Inflammatory macrophage (primary cell): ENCODE measurements at regions not wholly inside any gene's neighbourhood (a gene's known extent, or its start where the extent isn't known, plus 50 kb on each side); places are given as distances from the start of the nearest gene placed in this dataset.
"Not testable (repeated sequence)": the region's sequence is repeated elsewhere in the genome, so short reads cannot be mapped to it uniquely, and the experiment has no call there.

Experiments
- DNase-seq, 2 donors: peaks; one replicate each; pipeline ENCODE4 v3.0.0-alpha.2; 2020 to 2022

DNA sequence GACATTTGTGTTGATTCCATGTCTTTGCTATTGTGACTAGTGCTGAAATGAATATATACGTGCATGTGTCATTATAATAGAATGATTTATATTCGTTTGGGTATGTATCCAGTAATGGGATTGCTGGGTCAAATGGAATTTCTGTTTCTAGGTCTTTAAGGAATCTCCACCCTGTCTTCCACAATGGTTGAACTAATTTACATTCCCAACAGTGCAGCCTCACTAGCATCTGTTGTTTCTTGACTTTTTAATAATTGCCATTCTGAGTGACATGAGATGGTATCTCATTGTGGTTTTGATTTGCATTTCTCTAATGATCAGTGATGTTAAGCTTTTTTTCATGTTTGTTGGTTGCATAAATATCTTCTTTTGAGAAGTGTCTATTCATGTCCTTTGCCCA lies 291.2 kb downstream of the FAT4 start:
- DNase-seq, result not testable (repeated sequence)

DNA sequence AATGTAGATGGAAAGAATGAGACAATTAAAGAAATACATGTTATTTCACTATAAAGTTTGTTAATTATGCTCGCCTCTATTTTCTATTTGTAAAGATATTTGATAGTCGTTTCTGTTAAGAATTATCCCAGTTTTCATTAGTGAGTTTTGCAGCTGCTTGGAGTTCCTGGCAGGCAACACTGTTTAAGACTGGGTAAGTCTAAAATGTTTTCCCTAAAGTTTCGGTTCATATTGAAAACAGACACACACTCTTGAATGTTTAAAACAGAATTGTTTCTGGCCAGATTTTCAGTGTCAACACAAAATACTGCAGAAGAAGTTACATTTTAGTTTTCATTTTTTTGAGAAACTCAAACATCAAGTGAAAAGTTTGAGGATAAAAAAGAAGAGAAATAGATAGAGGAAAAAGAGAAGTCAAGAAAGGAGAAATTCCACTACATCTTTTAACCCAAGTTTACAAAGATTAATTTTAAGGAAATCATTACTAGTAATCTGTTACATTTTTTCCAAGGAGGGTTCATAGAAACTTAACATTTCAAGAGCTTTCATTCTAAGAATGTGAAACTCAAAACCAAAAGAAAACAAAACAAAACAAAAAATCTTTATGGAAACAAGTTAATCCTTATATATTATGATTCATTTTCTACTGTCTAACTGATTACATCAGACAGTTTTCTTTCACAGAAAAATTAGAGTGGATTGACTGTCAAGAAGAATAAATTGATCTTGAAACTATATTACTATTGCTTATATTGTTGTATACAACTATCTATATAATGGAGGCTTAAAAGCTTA lies 305.5 kb downstream of the FAT4 start:
- DNase-seq, result no peak

DNA sequence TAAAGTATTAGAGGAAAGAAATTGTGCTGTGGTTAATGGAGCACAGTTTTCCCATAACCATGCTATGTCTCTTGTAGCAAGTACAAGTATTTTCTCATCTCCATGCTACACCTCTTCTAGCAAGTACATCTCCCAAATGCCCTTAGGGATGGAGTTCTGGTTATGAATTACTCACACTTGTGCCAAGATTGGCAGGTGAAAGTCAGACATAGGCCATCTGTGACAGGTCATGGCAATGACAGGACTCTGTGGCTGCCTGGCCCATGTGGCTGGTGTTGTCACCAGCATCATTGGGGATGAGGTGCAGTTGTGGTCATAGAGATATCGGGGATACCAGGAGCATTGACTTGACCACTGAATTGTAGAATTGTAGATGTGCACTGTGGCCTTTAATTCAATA lies 310.2 kb downstream of the FAT4 start:
- no peak for DNase-seq

DNA sequence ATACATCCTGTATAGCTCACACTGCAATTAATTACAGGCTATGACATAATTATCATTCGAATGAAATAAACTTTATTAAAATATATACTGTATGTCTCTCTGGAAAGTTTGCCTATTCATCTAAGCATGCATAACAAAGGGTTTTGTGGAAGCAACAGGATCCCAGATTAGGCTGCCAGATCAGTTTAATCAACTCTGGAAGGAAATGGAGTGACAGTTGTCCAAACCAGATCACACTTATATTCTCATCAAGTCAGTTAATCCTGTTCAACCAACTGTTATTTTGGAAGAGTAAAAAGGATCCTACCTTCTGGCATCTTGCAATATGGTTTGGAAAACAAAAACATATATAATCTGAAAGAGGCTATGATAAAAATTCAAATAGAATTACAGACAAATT lies 312.2 kb downstream of the FAT4 start:
- DNase-seq, result no peak

DNA sequence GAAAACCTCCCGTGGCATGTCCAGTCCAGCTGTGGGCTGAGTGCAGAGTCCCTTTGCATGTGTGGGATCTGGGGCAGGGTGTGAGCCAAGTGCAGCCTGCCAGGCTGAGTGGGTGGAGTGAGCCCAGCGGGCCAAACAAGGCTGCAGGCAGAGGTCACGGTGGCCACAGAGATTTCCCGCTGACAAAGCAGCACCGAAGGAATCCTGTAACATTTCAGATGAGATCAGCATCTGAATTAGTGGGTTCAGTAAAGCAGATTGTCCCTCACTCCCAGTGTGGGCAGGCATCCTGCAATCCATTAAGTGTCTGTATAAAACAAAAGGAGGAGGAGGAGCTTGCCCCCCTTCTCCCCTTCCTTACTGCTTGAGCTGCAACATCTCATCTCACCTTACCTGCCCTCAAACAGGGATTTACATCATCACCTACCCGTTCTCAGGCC lies 324.4 kb downstream of the FAT4 start:
- DNase-seq, result no peak

DNA sequence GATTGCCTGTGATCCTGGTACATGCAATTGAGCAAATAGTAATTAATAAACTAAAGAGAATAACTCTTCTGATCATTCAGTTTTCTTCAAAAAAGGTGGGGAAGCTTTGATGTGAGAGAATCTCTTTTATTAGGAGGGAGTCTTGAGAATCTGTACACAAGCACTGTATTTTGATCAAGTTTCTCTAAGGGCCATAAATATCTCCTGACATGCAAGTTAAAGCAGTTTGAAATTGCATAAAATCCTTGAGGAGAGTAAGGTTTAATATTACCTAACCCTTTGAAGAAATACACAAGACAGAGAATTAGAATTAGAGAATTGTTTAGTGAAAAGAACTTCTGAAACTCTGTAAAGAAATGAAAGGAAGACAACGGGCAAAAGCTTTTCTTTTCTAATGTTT lies 326.9 kb downstream of the FAT4 start:
- no peak for DNase-seq

DNA sequence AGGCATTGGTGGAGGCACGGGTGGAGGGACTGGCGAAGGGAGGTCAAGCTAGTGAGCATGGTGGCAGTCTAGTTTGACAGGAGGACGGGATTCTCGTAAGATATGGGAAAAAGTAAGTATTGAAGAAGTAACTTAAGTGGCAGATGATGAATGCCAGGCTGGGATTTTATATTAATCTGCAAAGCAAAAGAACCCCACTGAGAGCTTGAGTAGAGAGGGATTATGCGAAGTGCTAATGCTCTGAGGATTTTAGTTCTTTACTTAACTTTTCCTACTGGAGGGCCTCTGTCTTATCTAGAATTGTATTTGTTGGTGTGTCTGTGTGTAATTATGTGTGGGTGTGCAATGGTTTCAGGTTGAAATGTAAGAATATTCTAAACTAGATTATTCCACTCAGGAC lies 327.9 kb downstream of the FAT4 start:
- no peak for DNase-seq

DNA sequence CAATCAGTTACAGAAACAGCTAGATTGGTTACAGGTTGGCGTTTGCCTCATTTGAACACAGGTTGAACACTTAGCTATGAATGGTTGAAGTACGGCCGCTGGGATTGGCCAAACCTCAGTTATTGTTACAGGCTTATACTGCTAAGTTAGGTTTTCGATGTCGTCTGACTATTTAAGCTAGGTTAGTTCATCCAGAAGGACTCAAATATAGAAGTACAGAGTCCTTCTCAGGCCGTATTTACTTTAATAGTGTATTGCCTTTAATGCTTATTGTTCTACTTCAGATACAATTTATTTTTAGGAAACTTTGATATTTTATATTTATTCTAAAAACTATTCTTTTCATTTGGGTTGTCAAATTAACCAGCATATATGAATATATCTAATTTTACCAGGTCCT lies 334.7 kb downstream of the FAT4 start:
- no peak for DNase-seq

DNA sequence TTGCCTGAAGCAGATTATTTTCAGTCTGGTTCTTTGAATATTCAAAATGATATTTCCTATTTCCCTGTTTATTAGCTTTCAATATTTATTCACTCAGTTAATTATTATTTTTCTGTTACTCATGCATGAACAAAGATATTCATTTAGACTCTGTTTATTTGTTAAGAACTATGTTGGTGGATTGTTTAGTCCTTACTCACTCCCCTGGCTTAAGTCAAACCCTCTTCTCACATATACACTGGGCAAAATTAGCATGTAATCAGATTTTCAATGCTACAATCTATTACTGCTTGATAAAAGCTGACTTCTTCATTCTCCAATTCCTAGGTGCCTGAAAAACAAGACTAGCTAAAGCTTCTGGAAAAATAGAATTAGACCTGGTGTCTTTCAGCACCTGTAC lies 335.8 kb downstream of the FAT4 start:
- no peak for DNase-seq

DNA sequence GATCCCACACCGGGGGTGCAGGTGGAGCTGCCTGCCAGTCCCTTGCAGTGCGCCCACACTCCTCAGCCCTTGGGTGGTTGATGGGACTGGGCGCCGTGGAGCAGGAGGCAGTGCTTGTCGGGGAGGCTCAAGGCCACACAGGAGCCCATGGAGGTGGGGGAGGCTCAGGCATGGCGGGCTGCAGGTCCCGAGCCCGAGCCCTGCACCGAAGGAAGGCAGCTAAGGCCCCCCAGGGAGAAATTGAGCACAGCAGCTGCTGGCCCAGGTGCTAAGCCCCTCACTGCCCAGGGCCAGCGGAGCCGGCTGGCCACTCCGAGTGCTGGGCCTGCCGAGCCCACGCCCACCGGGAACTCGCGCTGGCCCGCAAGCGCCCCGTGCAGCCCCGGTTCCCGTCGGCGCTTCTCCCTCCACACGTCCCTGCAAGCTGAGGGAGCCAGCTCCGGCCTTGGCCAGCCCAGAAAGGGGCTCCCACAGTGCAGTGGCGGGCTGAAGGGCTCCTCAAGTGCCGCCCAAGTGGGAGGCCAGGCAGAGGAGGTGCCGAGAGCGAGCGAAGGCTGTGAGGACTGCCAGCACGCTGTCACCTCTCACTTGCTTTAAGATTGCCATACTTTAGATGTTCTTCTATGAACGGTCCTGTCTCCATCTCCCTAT lies 337.1 kb downstream of the FAT4 start:
- not testable (repeated sequence) for DNase-seq

DNA sequence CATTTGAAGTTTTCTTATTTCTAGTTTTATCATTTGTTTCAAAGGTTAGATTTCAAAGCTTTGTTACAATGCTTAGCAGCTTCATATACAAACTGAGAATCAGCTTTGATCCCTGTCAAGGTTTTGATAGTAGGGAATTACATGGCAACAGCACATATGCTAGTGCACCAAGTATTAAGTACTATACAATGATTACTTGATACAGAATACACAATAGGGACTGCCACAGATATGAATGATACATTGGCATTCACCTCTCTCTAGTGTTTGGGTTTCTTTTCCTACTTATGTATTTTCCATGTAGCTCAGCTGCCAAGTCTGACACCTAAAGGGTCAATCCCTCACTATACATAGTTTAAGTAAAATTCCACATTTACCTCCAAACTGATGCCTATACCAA lies 344.0 kb downstream of the FAT4 start:
- no peak for DNase-seq

DNA sequence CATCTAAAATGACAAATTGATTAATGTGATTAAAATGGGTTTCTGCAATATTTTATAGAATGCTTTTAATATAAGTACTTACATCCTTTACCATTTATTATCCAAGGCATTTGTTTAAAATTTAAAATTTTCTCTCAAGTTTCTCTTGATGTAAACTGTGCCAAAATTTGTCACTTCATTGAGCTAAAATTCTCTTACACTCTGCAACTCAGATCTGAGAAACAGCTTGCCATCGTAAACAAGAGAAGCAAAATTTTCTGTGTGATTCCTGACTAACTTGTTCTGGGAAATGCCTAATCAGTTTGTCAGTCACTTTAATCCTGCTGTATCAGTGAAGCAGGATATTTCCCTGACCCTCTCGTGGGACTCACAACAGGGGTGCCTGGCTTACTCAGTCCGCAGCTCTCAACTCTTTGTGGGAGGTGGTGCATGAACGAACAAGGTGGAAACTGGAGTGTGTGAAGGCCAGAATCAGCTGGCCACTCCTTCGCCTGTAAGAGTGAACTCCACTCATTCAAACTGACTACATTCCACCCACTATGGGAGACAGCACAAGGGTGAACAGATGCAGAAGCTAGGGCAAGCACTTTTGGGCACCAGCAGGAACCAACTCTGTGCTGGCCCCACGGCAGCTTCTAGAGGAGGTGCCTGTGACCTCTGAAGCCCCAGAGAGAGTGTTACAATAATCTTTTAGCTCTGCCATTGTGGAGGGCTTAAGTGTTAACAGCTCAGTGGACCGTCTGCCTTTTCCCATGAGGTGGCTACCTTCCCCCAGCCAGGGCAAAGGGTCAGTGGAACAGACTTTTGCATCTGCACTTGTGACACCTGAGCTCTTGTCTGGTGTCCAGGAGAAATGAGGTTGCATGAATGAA lies 349.4 kb downstream of the FAT4 start:
- DNase-seq, result no peak

DNA sequence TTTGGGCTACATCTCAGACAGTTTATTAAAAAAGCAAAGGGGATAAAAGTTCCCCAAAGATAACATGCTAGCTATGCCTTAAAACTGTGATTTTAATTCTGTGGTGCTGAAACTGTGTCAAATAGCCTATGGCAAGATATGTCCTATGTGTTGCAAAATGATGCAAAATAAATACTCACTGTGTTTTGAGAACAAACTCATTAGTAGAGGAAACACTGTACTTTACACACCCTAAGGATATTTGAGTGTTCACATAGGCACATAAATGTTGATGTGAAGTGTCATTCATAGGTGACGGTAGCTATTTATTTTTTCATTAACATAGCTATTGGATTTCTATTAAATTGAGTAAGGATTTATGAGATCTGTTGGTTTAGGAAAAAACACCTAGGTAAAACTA lies 351.9 kb downstream of the FAT4 start:
- no peak for DNase-seq

DNA sequence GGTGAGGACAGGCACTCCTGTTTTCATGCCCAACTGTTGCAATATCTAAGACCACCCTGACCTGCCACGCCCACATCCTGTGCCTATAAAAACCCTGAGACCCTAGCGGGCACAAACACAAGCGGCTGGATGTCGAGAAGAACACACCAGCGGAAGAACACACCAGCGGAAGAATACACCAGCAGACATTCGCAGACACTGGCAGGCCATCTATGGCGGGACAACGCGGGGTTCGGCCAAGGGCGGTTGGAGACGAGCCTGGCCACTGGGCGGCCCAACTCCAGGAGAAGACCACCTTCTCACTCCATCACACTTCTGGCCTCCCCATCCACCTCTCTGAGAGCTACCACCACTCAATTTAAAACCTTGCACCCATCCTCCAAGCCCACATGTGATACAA lies 361.4 kb downstream of the FAT4 start:
- DNase-seq, result no peak

DNA sequence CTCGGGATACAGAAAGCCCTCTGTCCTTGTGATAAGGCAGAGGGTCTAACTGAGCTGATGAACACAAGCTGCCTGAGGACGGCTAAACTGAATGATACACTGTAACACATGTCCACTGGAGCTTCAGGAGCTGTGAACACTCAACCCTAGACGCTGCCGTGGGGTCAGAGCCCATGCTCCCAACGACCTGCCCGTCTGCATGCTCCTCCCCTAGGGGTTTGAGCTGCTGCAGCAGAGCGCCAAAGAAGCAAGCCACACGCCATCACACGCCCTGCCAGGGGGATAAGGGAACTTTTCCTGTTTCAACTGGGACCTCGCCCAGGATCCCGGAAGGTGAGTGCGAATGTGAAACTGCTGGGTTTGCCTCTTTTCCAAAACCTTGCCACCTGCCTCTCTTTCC lies 361.8 kb downstream of the FAT4 start:
- no peak for DNase-seq

DNA sequence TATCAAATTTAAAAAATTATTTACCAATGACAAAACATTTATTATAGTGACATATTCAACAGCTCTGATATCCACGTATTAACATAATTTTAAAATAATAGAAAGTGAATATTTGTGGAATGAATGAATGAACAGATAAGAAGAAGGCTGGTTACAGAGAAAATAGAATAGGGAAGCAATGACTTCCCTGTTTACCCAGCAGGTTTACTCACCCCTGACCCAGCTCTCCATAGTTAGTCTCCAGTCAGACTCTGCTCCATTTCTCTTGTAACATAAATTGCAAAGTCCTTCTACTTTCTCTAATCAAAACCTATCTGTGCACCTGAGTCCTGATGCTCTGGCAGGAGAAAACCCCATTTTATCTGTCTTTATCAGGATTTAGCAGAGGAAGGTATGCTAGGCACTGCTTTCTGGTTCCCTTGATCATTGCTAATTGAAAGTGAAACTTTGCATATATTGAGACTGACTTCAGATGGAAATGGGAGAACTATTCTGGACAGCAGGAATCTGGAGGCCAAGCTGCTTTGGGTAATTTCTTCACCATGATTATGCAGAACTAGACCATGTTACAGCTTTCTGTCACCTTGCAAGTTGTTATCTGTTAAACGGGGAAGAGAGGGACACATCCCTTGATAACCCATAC lies 363.0 kb downstream of the FAT4 start:
- DNase-seq, result no peak

DNA sequence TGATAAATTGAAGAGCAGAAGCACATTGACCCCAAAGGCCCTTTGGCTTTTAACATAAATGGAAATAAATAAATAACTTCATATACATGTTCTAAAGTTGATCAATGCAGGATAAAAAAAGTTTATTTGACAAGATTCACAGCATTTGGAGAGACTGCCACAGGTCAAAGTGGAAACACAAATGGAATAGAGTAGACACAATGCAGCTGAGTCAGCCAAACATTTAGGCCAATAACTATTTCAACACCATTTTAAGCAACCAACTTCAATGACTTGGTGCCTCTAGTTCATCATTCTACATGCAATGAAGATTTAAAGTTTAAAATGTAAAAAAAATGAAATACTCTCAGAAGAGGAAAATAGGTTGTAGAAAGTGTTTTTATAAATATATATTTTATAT lies 365.2 kb downstream of the FAT4 start:
- DNase-seq, result no peak

DNA sequence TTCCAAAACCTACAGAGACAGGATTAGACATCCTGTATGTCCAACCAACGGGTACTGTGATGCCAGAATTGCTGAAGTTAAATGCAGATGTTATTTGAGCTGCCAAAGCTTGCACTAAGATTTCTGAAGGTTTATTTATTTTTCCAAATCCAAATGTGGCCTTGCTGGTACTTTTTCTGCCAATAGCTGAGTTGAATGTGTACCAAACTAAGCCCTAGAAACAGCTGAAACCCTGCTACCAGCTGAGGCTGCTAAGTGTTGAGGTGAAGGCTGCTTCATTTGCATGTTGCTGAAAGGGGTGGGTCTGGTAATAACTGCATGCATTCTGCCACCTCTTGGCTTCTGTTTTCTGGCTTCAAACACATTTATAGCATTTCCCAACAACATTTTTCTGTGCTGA lies 366.5 kb downstream of the FAT4 start:
- no peak for DNase-seq

DNA sequence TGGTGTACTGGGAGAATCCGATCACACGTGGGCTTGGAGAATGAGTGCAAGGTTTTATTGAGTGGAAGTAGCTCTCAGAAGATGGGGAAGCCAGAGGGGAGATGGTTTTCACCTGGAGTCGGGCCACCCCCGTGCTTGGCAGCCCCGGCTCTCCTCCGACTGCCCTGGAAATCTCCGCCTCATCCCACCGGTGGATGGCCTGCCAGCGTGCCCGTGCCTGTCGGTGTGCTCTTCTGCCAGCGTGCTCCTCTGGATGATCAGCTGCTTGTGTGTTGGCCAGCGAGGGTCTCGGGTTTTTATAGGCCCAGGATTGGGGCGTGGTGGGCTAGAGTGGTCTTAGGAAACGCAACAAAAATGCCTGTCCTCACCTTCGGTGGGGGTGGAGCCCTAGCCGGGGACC lies 368.0 kb downstream of the FAT4 start:
- no peak for DNase-seq

DNA sequence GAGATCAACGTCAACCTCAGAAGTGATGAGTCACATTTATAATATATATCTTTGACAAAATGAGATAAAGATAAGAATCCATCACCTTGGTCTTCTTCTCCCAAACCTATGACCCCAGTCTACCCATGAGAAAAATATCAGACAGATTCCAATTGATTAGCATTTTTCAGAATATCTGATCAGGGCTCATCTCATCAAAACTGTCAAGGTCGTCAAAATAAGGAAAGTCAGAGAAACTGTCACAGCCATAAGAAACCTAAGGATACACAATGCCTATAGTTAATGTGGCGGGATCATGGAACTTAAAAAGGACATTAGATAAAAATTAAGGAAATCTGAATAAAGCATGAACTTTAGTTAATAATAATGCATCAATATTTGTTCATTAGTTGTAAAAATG lies 374.1 kb downstream of the FAT4 start:
- DNase-seq, result no peak

DNA sequence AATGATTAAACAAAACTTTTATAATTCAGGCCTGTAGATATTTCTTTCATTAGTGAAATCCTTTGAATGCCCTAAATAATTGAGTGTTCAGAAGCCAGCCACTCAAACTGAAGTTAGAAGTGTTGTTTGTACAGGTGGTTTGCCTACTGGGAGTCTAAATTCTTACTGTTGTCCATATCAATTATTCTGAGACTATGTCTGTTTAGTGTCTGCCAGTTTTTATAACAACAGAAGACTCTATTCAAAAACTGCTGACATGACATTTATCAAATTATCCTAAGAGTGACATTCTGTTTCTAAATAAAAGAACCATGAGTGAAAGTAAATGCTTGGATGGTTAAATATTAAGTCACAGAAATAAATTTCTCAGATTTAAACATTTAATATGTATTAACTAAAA lies 375.1 kb downstream of the FAT4 start:
- DNase-seq, result no peak

DNA sequence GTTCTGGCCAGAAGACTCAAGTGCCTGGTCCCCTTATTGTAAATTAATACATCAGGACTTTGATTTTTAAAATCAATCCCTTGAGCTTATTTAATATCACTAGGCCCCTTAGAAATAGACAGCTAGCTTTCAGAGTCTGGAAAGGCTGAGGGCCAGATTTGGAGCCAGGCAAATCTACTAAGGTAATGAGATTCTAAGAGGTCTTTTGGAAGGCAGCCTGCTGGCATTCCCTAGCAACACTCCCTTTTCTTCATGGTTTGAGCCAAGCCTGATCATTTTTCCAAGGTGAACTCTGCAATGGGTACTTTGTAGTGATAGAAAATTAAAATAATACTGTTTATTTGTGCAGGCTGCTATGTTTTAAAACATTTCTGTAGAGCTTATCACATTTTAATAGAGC lies 378.5 kb downstream of the FAT4 start:
- no peak for DNase-seq

DNA sequence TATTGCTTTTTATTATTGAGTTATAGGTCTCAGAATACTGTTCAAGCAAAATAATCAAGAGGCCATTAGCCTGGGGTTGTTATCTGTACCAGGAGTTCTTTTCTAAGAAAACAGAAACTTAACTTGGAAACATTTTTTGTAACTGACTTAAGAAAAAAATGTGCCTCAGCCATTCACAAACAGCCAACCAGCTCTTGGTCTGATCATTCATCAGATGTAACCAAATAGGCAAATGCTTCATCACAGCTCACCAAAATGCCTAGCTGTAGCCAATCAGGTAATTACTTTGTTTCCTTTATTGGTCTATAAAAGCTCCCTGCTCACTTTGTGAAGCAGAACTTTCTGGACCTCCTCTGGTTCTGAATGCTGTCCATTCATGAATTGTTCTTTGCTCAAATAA lies 387.7 kb downstream of the FAT4 start:
- no peak for DNase-seq
